ENCODE measurements at regions not wholly inside any gene's neighbourhood (a gene's known extent, or its start where the extent isn't known, plus 50 kb on each side); places are given as distances from the start of the nearest gene placed in this dataset.

GRCh38 chr4:16290681-16291420 is 64.6 kb upstream of the TAPT1 start:
- TF ChIP-seq, protein P1, sequence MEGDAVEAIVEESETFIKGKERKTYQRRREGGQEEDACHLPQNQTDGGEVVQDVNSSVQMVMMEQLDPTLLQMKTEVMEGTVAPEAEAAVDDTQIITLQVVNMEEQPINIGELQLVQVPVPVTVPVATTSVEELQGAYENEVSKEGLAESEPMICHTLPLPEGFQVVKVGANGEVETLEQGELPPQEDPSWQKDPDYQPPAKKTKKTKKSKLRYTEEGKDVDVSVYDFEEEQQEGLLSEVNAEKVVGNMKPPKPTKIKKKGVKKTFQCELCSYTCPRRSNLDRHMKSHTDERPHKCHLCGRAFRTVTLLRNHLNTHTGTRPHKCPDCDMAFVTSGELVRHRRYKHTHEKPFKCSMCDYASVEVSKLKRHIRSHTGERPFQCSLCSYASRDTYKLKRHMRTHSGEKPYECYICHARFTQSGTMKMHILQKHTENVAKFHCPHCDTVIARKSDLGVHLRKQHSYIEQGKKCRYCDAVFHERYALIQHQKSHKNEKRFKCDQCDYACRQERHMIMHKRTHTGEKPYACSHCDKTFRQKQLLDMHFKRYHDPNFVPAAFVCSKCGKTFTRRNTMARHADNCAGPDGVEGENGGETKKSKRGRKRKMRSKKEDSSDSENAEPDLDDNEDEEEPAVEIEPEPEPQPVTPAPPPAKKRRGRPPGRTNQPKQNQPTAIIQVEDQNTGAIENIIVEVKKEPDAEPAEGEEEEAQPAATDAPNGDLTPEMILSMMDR (IDR thresholded peaks at IDR 0.05): no peak
- no peak for TF ChIP-seq ZFX (IDR thresholded peaks at IDR 0.05; ENCODE audit: borderline replicate concordance)

Measured in 22Rv1 (cell line).